Liver (tissue), 7 donors: ENCODE measurements at regions not wholly inside any gene's neighbourhood (a gene's known extent, or its start where the extent isn't known, plus 50 kb on each side); places are given as distances from the start of the nearest gene placed in this dataset.
"Not testable (repeated sequence)": the region's sequence is repeated elsewhere in the genome, so short reads cannot be mapped to it uniquely, and the experiment has no call there.

Experiments
- DNase-seq: peaks from one replicate; pipeline ENCODE4 v3.0.0-alpha.2; 2017; ENCODE audit warnings: low spot score
- H3K27ac ChIP-seq, 2 donors: one replicate each; pipeline ENCODE4 v1.7.0; 2013; ENCODE audit warnings: inconsistent platforms in 2 of 2, low read length in 2 of 2, control low read depth in 1 of 2, low read depth in 1 of 2, mild to moderate bottlenecking in 1 of 2
- H3K27me3 ChIP-seq, 4 donors: one replicate each; pipeline versions ENCODE4 v1.6.1 to v1.7.0; 2013; ENCODE audit warnings: low read length in 3 of 4, inconsistent platforms in 1 of 4, mild to moderate bottlenecking in 1 of 4, moderate library complexity in 1 of 4; ENCODE audit not compliant: control insufficient read depth in 4 of 4, insufficient read depth in 4 of 4
- H3K36me3 ChIP-seq, 4 donors: one replicate each; pipeline versions ENCODE4 v1.6.1 to v1.7.0; 2013; ENCODE audit warnings: low read length in 3 of 4, mild to moderate bottlenecking in 3 of 4, low read depth in 1 of 4, moderate library complexity in 1 of 4; ENCODE audit not compliant: control insufficient read depth in 4 of 4, insufficient read depth in 3 of 4
- H3K4me1 ChIP-seq, 4 donors: one replicate each; pipeline versions ENCODE4 v1.6.1 to v1.7.0; 2013; ENCODE audit warnings: low read length in 3 of 4, mild to moderate bottlenecking in 3 of 4, moderate library complexity in 1 of 4; ENCODE audit not compliant: control insufficient read depth in 4 of 4, insufficient read depth in 4 of 4
- H3K4me3 ChIP-seq, 3 donors: one replicate each; pipeline versions ENCODE4 v1.6.1 to v1.7.0; 2013; ENCODE audit warnings: low read length in 3 of 3, control low read depth in 1 of 3, low read depth in 1 of 3, mild to moderate bottlenecking in 1 of 3
- H3K9ac ChIP-seq, 2 donors: one replicate each; pipeline ENCODE4 v1.7.0; 2013; ENCODE audit warnings: low read length in 2 of 2, mild to moderate bottlenecking in 2 of 2, moderate library complexity in 2 of 2, control low read depth in 1 of 2, low read depth in 1 of 2
- H3K9me3 ChIP-seq, 4 donors: one replicate each; pipeline versions ENCODE4 v1.6.1 to v1.7.0; 2013; ENCODE audit warnings: low read length in 3 of 4; ENCODE audit not compliant: control insufficient read depth in 4 of 4
- EGR1 ChIP-seq, 2 donors: IDR thresholded peaks; 2 replicates each; pipeline ENCODE4 v1.6.1; 2016 to 2018; ENCODE audit warnings: antibody characterized with exemption in 2 of 2, low read depth in 2 of 2
- HNF4G ChIP-seq: IDR thresholded peaks from 2 replicates; pipeline ENCODE4 v1.6.1; 2016; ENCODE audit warnings: antibody characterized with exemption
- JUND ChIP-seq, 2 donors: IDR thresholded peaks; 2 replicates each; pipeline ENCODE4 v1.6.1; 2016; ENCODE audit warnings: antibody characterized with exemption in 2 of 2
- RAD21 ChIP-seq, 2 donors: IDR thresholded peaks; 2 replicates each; pipeline ENCODE4 v1.6.1; 2016; ENCODE audit warnings: antibody characterized with exemption in 2 of 2, mild to moderate bottlenecking in 2 of 2
- RXRA ChIP-seq, 2 donors: IDR thresholded peaks; 2 replicates each; pipeline ENCODE4 v1.6.1; 2017 to 2018; ENCODE audit warnings: antibody characterized with exemption in 2 of 2, mild to moderate bottlenecking in 1 of 2
- TAF1 ChIP-seq: conservative IDR thresholded peaks from 2 replicates; pipeline ENCODE4 v1.6.1; 2016; ENCODE audit warnings: antibody characterized with exemption, mild to moderate bottlenecking
- YY1 ChIP-seq: IDR thresholded peaks from 2 replicates; pipeline ENCODE4 v1.6.1; 2016; ENCODE audit warnings: antibody characterized with exemption, mild to moderate bottlenecking
- WGBS: extraction: QIAGEN DNeasy Blood & Tissue Kit; methylation state at CpG from one replicate; pipeline ENCODE4 v1.1.7; 2013; 5-methylcytosine and 5-hydroxymethylcytosine counted together
- donor health status: healthy.
- donor health status: healthy.
- donor health status: healthy.
- donor health status: healthy.

GRCh38 chr7:112926018-112926417 is 135.8 kb upstream of the TMEM168 start:
- H3K27me3 ChIP-seq: no peaks in the 10 kb centered on the region
- no peak for DNase-seq
- peaks cover 0 to 2% (median 0%) of the 10 kb centered on the region in 4 donors for H3K4me1 ChIP-seq
- H3K36me3 ChIP-seq: no peaks in the 10 kb centered on the region
- no peak overlapping the region for H3K4me3 ChIP-seq
- H3K9me3 ChIP-seq: no peaks in the 10 kb centered on the region
- no peak for TF ChIP-seq RXRA (IDR thresholded peaks at IDR 0.05)
- no peak overlapping the region for H3K9ac ChIP-seq
- no peak overlapping the region for H3K27ac ChIP-seq

- H3K4me1 ChIP-seq, H3K4me3 ChIP-seq, H3K36me3 ChIP-seq, DNase-seq, H3K9ac ChIP-seq, H3K27me3 ChIP-seq, H3K27ac ChIP-seq, H3K9me3 ChIP-seq: not testable (repeated sequence)
- 96% methylated on average over 24 of the region's 25 CpGs for WGBS
Observed at GRCh38 chr7:112922546-112922945, 132.4 kb upstream of the TMEM168 start.

- DNase-seq, H3K4me1 ChIP-seq, H3K27me3 ChIP-seq, H3K36me3 ChIP-seq, H3K4me3 ChIP-seq, H3K9me3 ChIP-seq, H3K27ac ChIP-seq, H3K9ac ChIP-seq: not testable (repeated sequence)
- WGBS: 96% methylated on average over 18 of the region's 18 CpGs
Observed at GRCh38 chr7:112916431-112916830, 126.2 kb upstream of the TMEM168 start.

- Histone ChIP-seq H3K27me3 (no peaks in the 10 kb centered on the region), H3K27ac (no peak overlapping the region), H3K4me3 (no peak overlapping the region), H3K36me3 (peaks cover 0 to 5% (median under 1%) of the 10 kb centered on the region in 4 donors), H3K9me3 (peaks cover 0 to 14% (median 0%) of the 10 kb centered on the region in 4 donors), H3K4me1 (no peaks in the 10 kb centered on the region), H3K9ac (no peak overlapping the region)
- no peak for TF ChIP-seq JUND (IDR thresholded peaks at IDR 0.05)
- no peak for TF ChIP-seq RXRA (IDR thresholded peaks at IDR 0.05)
- no peak for DNase-seq
- WGBS: 89% methylated on average over 2 of the region's 2 CpGs
Observed at GRCh38 chr7:112908086-112908485, 117.9 kb upstream of the TMEM168 start.

- Histone ChIP-seq H3K9ac (no peak overlapping the region), H3K36me3 (peaks cover 0 to 5% (median under 1%) of the 10 kb centered on the region in 4 donors), H3K4me1 (no peaks in the 10 kb centered on the region), H3K4me3 (no peak overlapping the region), H3K27me3 (no peaks in the 10 kb centered on the region), H3K27ac (no peak overlapping the region), H3K9me3 (peaks cover 0 to 14% (median 0%) of the 10 kb centered on the region in 4 donors)
- no peak for DNase-seq
- TF ChIP-seq RAD21 (IDR thresholded peaks at IDR 0.05): no peak
- WGBS: 95% methylated on average over 1 of the region's 1 CpG
Observed at GRCh38 chr7:112907658-112908057, 117.5 kb upstream of the TMEM168 start.

GRCh38 chr7:112905950-112906349 is 115.8 kb upstream of the TMEM168 start:
- H3K9ac ChIP-seq: no peak overlapping the region
- H3K27me3 ChIP-seq: no peaks in the 10 kb centered on the region
- no peak overlapping the region for H3K4me3 ChIP-seq
- no peak overlapping the region for H3K27ac ChIP-seq
- TF ChIP-seq EGR1 (IDR thresholded peaks at IDR 0.05; ENCODE audit: low read depth in 2 of 2) (no peak), TAF1 (no peak), YY1 (no peak), HNF4G (no peak)
- peaks cover 0 to under 1% (median 0%) of the 10 kb centered on the region in 4 donors for H3K36me3 ChIP-seq
- peaks cover 0 to 11% (median 0%) of the 10 kb centered on the region in 4 donors for H3K9me3 ChIP-seq
- H3K4me1 ChIP-seq: no peaks in the 10 kb centered on the region
- DNase-seq: no peak
